OCI-LY7 (cell line): ENCODE measurements at regions not wholly inside any gene's neighbourhood (a gene's known extent, or its start where the extent isn't known, plus 50 kb on each side); places are given as distances from the start of the nearest gene placed in this dataset.

Source experiments
- BruUV-seq: library from RNA; stranded (reverse); fragments of 400-500 nt; replicated peaks from 2 replicates; lab custom pipeline; 2021; lab: Mats Ljungman, UMichigan
- CTCF ChIA-PET: fragments of 300-600 bp; sonication (Branson Sonifier 250); formaldehyde crosslinking; loops from one replicate; lab custom pipeline; 2022; ENCODE audit warnings: antibody characterized with exemption; ENCODE audit not compliant: unreplicated experiment; lab: Charles Lee
- POLR2A ChIA-PET: fragments of 300-600 bp; sonication (Branson Sonifier 250); formaldehyde crosslinking; loops from one replicate; lab custom pipeline; 2022; ENCODE audit warnings: antibody characterized with exemption; lab: Charles Lee
- DNase-seq: peaks from one replicate; pipeline ENCODE4 v3.0.0-alpha.2; 2015; ENCODE audit warnings: low spot score
- H2AFZ ChIP-seq: fragments of 200-600 bp; sonication (generic), shearing (Covaris generic); 2 replicates; pipeline ENCODE4 v1.6.1; 2014; ENCODE audit warnings: mild to moderate bottlenecking, antibody characterized with exemption, low read length, moderate library complexity
- H3K27ac ChIP-seq: fragments of 200-600 bp; sonication (generic); 2 replicates; pipeline ENCODE4 v1.5.1; 2014; ENCODE audit warnings: mixed run types, low read depth, mild to moderate bottlenecking, moderate library complexity, low read length, inconsistent platforms; ENCODE audit not compliant: poor library complexity, severe bottlenecking
- H3K36me3 ChIP-seq: fragments of 200-600 bp; sonication (generic); 2 replicates; pipeline ENCODE4 v1.6.1; 2014; ENCODE audit warnings: mild to moderate bottlenecking, antibody characterized with exemption, low read length, moderate library complexity, mixed read lengths; ENCODE audit not compliant: insufficient read depth
- H3K4me1 ChIP-seq: fragments of 200-600 bp; sonication (generic); 2 replicates; pipeline ENCODE4 v1.5.1; 2014; ENCODE audit warnings: mild to moderate bottlenecking, low read length; ENCODE audit not compliant: insufficient read depth, poor library complexity, severe bottlenecking
- H3K4me2 ChIP-seq: fragments of 200-600 bp; sonication (generic); 2 replicates; pipeline ENCODE4 v1.6.1; 2014; ENCODE audit warnings: mild to moderate bottlenecking, low read length
- H3K4me3 ChIP-seq: fragments of 200-600 bp; sonication (generic); 2 replicates; pipeline ENCODE4 v1.5.1; 2014; ENCODE audit warnings: mild to moderate bottlenecking, low read depth, low read length; ENCODE audit not compliant: poor library complexity, severe bottlenecking
- H3K79me2 ChIP-seq: fragments of 200-600 bp; sonication (generic); 2 replicates; pipeline ENCODE4 v1.6.1; 2016; ENCODE audit warnings: low read depth, mild to moderate bottlenecking, low read length, moderate library complexity, mixed read lengths; ENCODE audit not compliant: insufficient read depth
- H3K9me2 ChIP-seq: fragments of 200-600 bp; sonication (generic); 2 replicates; pipeline ENCODE4 v1.6.1; 2016; ENCODE audit warnings: mild to moderate bottlenecking, low read length, mixed read lengths; ENCODE audit not compliant: insufficient read depth
- H3K9me3 ChIP-seq: fragments of 200-600 bp; sonication (generic); 2 replicates; pipeline ENCODE4 v1.6.1; 2014; ENCODE audit warnings: mild to moderate bottlenecking, mixed run types, low read length, mixed read lengths
- H4K20me1 ChIP-seq: fragments of 200-600 bp; sonication (generic); 2 replicates; pipeline ENCODE4 v1.6.1; 2014; ENCODE audit warnings: mild to moderate bottlenecking, antibody characterized with exemption, low read length, moderate library complexity, mixed read lengths; ENCODE audit not compliant: insufficient read depth
- EZH2phosphoT487 ChIP-seq: fragments of 200-600 bp; sonication (generic); IDR thresholded peaks from 2 replicates; pipeline ENCODE4 v1.6.1; 2018; ENCODE audit warnings: low read depth, borderline replicate concordance, mild to moderate bottlenecking, mixed run types, antibody characterized with exemption, low read length, moderate library complexity, mixed read lengths
- intact Hi-C: fragments of 100-400 bp; cut with micrococcal nuclease; formaldehyde crosslinking; loops from one replicate; pipeline ENCODE4 v1.10.0; 2022; ENCODE audit not compliant: unreplicated experiment
- TF ChIP-seq, protein P1 (sequence below): fragments of 200-600 bp; sonication (generic); conservative IDR thresholded peaks from 2 replicates; pipeline ENCODE4 v1.5.1; 2014; ENCODE audit warnings: mild to moderate bottlenecking, antibody characterized with exemption, low read length, moderate library complexity, mixed read lengths

DNA sequence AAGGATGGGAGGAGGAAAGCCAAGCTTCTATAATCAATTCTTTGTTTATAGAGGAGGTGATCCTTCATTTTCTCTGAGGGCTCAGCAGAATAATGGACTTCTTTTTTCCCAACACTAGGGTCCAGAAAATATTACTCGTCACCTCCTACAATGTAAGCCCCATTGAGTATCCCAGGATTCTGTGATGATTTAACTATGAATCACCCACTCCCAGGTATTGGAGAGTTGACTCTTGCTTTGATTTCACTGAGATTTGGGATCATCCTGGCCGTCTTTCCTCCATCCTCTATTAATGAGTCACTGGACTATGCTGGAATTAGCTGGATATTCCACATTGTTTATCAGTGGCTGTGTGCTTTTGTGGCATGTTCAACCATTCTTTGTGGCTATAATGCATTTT lies 452.0 kb downstream of the NPIPA7 start:
- TF ChIP-seq, protein P1, sequence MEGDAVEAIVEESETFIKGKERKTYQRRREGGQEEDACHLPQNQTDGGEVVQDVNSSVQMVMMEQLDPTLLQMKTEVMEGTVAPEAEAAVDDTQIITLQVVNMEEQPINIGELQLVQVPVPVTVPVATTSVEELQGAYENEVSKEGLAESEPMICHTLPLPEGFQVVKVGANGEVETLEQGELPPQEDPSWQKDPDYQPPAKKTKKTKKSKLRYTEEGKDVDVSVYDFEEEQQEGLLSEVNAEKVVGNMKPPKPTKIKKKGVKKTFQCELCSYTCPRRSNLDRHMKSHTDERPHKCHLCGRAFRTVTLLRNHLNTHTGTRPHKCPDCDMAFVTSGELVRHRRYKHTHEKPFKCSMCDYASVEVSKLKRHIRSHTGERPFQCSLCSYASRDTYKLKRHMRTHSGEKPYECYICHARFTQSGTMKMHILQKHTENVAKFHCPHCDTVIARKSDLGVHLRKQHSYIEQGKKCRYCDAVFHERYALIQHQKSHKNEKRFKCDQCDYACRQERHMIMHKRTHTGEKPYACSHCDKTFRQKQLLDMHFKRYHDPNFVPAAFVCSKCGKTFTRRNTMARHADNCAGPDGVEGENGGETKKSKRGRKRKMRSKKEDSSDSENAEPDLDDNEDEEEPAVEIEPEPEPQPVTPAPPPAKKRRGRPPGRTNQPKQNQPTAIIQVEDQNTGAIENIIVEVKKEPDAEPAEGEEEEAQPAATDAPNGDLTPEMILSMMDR, result no peak
- TF ChIP-seq EZH2phosphoT487, result no peak
- H3K4me1 ChIP-seq, result no peaks in the 10 kb centered on the region
- no peaks in the 10 kb centered on the region for H3K9me3 ChIP-seq
- no peaks in the 10 kb centered on the region for H4K20me1 ChIP-seq
- H3K27ac ChIP-seq, result no peak overlapping the region
- POLR2A ChIA-PET, result no interaction called here
- H3K4me3 ChIP-seq, result no peak overlapping the region
- no peaks in the 10 kb centered on the region for H3K79me2 ChIP-seq
- no peak overlapping the region for H3K4me2 ChIP-seq
- H2AFZ ChIP-seq, result no peak overlapping the region
- no peaks in the 10 kb centered on the region for H3K36me3 ChIP-seq
- no peaks in the 10 kb centered on the region for H3K9me2 ChIP-seq
- intact Hi-C loops, result no loop called here
- BruUV-seq, result no TSS peak
- CTCF ChIA-PET, result no interaction called here
- DNase-seq, result no peak

DNA sequence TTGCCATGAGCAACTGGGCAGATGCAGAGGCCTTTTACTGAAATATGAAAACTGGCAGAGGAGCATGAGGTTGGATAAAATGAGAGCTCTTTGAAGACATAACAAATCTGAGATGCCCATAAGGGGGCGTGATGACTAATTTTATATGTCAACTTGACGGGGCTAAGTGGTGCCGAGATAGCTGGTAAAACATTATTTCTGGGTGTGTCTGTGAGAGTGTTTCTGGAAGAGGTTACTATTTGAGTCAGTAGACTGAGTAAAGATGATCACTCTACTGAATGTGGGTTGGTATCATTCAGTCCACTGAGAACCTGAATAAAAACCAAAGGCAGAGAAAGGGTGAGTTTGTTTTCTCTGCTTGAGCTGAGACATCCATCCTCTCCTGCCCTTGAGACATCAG lies 454.2 kb downstream of the NPIPA7 start:
- Histone ChIP-seq H3K79me2 (no peaks in the 10 kb centered on the region), H3K9me3 (no peaks in the 10 kb centered on the region), H3K4me3 (no peak overlapping the region), H3K4me1 (no peaks in the 10 kb centered on the region), H2AFZ (no peak overlapping the region), H3K9me2 (no peaks in the 10 kb centered on the region), H3K27ac (no peak overlapping the region), H3K4me2 (no peak overlapping the region), H3K36me3 (no peaks in the 10 kb centered on the region), H4K20me1 (no peaks in the 10 kb centered on the region)
- CTCF ChIA-PET, result no interaction called here
- no peak for DNase-seq
- POLR2A ChIA-PET, result no interaction called here
- intact Hi-C loops, result no loop called here
- BruUV-seq, result no TSS peak
- TF ChIP-seq EZH2phosphoT487, result no peak
- TF ChIP-seq, protein P1, result no peak

DNA sequence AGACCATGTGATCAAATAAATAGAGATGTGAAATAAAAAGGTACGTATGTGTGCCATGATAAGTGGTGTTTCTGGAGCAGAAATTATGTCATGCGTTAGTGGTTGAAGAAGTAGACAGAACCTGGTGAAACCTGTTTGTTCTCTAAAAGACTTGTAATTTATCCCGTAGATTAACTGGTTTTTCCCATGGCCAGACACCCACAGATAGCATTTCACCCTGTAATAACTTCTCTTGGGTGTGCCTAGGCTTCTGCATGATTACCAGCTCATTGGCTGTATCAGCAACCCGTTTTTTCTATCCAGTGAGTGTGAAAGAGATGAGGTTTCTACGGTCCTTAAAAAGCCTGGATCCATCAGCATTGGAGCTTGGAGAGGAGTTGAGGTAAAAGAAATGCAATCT lies 471.3 kb downstream of the NPIPA7 start:
- Histone ChIP-seq H3K79me2 (no peaks in the 10 kb centered on the region), H3K9me2 (no peaks in the 10 kb centered on the region), H3K4me2 (no peak overlapping the region), H4K20me1 (no peaks in the 10 kb centered on the region), H3K4me3 (no peak overlapping the region), H3K27ac (no peak overlapping the region), H3K36me3 (no peaks in the 10 kb centered on the region), H2AFZ (no peak overlapping the region), H3K9me3 (no peaks in the 10 kb centered on the region), H3K4me1 (no peaks in the 10 kb centered on the region)
- TF ChIP-seq, protein P1, result no peak
- TF ChIP-seq EZH2phosphoT487, result no peak
- intact Hi-C loops, result no loop called here
- no peak for DNase-seq
- no TSS peak for BruUV-seq
- POLR2A ChIA-PET, result no interaction called here
- CTCF ChIA-PET, result no interaction called here
